LNCAP (cell line): ENCODE measurements at regions not wholly inside any gene's neighbourhood (a gene's known extent, or its start where the extent isn't known, plus 50 kb on each side); places are given as distances from the start of the nearest gene placed in this dataset.

ENCODE experiments used
- TF ChIP-seq, protein P1 (sequence below): fragments of 450-650 bp; IDR thresholded peaks from 2 replicates; pipeline ENCODE4 v1.5.1; 2017; ENCODE audit warnings: mild to moderate bottlenecking

DNA sequence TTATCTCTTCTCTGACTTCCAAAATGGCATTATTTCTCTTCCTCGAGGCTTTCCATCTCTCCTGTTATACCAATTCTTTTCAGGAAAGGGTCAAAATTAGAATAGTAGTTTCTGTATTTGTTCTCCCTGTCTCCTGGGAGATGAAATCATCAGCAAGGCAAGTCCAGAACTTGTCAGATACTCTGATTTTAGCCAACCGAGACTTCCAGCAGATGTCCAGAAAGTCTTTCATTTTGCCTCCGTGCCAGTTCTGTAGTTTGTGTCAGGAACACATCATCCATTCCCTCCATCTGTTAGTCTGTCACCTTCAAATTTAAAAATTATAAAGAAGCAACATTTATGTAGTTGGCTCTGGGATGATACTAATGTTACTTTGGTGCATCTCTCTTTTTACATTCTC is 275.7 kb downstream of the CCDC59 start:
- TF ChIP-seq, protein P1, sequence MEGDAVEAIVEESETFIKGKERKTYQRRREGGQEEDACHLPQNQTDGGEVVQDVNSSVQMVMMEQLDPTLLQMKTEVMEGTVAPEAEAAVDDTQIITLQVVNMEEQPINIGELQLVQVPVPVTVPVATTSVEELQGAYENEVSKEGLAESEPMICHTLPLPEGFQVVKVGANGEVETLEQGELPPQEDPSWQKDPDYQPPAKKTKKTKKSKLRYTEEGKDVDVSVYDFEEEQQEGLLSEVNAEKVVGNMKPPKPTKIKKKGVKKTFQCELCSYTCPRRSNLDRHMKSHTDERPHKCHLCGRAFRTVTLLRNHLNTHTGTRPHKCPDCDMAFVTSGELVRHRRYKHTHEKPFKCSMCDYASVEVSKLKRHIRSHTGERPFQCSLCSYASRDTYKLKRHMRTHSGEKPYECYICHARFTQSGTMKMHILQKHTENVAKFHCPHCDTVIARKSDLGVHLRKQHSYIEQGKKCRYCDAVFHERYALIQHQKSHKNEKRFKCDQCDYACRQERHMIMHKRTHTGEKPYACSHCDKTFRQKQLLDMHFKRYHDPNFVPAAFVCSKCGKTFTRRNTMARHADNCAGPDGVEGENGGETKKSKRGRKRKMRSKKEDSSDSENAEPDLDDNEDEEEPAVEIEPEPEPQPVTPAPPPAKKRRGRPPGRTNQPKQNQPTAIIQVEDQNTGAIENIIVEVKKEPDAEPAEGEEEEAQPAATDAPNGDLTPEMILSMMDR: no peak

DNA sequence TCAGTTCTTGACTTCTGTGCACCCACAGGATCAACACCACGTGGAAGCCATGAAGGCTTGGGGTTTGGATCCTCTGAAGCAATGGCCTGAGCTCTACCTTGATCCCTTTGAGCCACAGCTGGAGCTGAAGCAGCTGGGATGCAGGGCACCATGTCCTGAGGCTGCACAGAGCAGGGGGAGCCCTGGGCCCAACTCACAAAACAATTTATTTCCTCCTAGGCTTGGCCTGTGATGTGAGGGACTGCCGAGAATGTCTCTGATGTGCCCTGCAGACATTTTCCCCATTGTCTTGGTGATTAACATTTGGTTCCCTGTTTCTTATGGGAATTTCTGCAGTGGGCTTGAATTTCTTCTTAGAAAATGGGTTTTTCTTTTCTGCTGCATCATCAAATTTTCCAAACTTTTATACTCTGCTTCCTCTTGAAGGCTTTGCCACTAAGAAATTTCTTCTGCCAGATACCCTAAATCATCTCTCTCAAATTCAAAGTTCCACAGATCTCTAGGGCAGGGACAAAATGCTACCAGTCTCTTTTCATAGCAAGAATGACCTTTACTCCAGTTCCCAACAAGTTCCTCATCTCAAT is 288.2 kb downstream of the CCDC59 start:
- TF ChIP-seq, protein P1: no peak

DNA sequence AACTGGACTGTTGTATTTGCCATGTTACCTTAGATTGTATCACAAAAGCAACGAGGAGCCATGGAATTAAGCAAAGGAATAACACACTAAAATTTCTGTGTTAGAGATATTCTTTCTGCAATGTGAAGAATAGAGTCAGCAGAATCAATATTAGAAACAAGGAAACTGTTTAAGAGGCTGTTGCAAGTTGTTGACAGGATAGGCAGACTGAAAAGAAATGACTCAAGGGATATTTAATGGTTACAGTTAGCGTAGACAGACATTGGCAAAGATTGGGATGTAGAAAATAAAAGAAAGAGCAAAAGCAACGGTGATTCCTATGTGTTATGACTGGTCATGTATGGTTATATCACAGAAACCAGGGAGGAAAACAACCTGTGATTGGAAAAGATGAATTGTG is 299.0 kb upstream of the PPFIA2 start:
- TF ChIP-seq, protein P1: no peak

DNA sequence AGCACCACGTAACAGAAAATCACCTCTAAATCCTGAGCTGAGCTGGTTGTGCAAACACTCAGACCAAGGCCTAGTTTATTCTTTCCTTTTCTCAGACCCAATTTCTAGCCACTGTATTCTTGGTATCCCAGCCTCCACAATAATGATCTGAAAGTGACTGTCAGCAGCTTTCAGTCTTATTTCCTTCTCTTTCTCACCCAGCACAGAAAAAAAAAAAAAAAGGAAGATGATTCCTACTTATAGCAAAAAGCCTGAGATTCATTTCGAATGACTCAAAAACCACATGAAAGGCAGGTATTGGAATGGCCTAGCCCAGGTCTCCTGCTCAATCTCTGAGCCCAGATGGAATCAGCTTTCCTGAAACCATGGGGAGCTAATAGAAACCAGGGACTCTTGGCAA is 298.6 kb upstream of the PPFIA2 start:
- TF ChIP-seq, protein P1: no peak

DNA sequence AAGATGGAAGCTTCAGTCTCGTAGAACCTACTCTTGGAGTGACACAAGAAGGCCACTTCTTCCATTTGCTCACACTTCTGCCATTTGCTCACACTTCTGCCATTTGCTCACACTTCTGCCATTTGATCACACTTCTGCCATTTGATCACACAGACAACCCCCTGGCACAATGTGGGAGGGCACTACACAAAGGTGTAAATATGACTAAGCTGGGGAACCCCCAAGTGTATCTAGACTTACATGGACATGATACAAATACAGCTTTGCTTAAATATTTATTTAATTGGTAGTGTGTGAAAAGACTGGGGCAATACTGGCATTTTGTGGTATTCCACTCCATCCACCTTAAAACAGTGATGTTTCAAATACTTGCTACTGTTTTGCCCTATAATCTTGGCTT is 296.2 kb upstream of the PPFIA2 start:
- TF ChIP-seq, protein P1: no peak

DNA sequence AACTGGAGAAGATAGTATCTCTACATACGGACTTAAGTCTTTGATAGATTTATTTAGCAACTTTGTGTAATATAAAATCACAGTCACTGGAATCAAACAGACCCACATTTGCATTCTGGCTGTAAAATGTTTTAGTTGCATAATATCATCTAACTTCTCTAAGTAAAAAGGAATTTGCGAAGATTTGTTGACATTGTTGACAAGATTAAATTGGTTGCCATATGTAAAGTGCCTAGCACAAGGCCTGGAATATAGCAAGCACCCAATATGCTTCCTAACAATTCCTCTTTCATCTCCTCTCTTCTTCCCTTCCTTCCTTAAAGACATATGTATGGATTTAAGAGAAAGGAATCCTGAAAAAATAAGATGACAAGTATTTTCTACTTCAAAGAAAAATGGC is 295.4 kb upstream of the PPFIA2 start:
- TF ChIP-seq, protein P1: no peak

DNA sequence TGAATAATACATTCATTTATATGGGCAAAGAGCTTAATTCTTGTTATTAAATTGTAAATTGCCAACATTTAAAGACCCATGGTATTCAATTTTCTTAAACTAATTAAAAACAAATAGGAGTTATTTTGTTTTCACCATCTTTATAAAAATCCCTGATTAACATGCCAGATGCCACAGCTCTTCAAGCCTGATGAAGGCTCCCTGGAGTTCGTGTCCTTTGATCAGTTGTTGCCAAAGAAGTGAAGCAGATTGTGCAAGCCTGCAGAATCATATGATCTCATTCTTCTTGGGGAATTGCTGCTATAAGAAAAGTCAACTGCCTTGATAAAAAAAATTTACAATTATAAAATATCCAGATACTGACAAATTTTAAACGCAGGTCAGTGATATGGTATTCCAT is 288.3 kb upstream of the PPFIA2 start:
- TF ChIP-seq, protein P1: no peak
